Trophoblast cell (in vitro differentiated cells and primary cell): ENCODE measurements at regions not wholly inside any gene's neighbourhood (a gene's known extent, or its start where the extent isn't known, plus 50 kb on each side); places are given as distances from the start of the nearest gene placed in this dataset.

ENCODE experiments used
- DNase-seq, 2 donors: peaks; one replicate each; pipeline ENCODE4 v3.0.0-alpha.2; 2016
- H2AFZ ChIP-seq: 2 replicates; pipeline ENCODE4 v1.6.1; 2013; ENCODE audit warnings: low read length, moderate library complexity, mild to moderate bottlenecking; ENCODE audit not compliant: insufficient read depth, poor library complexity
- H2AK5ac ChIP-seq: 2 replicates; pipeline ENCODE4 v1.6.1; 2013; ENCODE audit warnings: mild to moderate bottlenecking, low read length
- H2BK120ac ChIP-seq: 2 replicates; pipeline ENCODE4 v1.6.1; 2013; ENCODE audit warnings: low read length, mild to moderate bottlenecking, moderate library complexity; ENCODE audit not compliant: insufficient read depth, poor library complexity
- H2BK12ac ChIP-seq: 2 replicates; pipeline ENCODE4 v1.6.1; 2013; ENCODE audit warnings: mild to moderate bottlenecking, low read length, moderate library complexity
- H2BK5ac ChIP-seq: 2 replicates; pipeline ENCODE4 v1.6.1; 2013; ENCODE audit warnings: low read length, low read depth, moderate library complexity, mild to moderate bottlenecking; ENCODE audit not compliant: poor library complexity
- H3K14ac ChIP-seq: 2 replicates; pipeline ENCODE4 v1.6.1; 2013; ENCODE audit warnings: mild to moderate bottlenecking, low read length
- H3K18ac ChIP-seq: 2 replicates; pipeline ENCODE4 v1.6.1; 2013; ENCODE audit warnings: mild to moderate bottlenecking, low read length
- H3K23ac ChIP-seq: 2 replicates; pipeline ENCODE4 v1.6.1; 2013; ENCODE audit warnings: low read length
- H3K27ac ChIP-seq: 2 replicates; pipeline ENCODE4 v1.5.1; 2013; ENCODE audit warnings: low read depth, mild to moderate bottlenecking, inconsistent platforms, low read length, moderate library complexity
- H3K27me3 ChIP-seq: 2 replicates; pipeline ENCODE4 v1.6.1; 2013; ENCODE audit warnings: inconsistent platforms, mild to moderate bottlenecking, low read length, moderate library complexity; ENCODE audit not compliant: insufficient read depth
- H3K36me3 ChIP-seq, 2 experiments: 1 replicate in 1 of 2; 2 replicates in 1 of 2; pipeline ENCODE4 v1.6.1; 2013; ENCODE audit warnings: low read length in 2 of 2, mild to moderate bottlenecking in 2 of 2, moderate library complexity in 1 of 2; ENCODE audit not compliant: insufficient read depth in 2 of 2, control insufficient read depth in 1 of 2
- H3K4ac ChIP-seq: 2 replicates; pipeline ENCODE4 v1.6.1; 2013; ENCODE audit warnings: low read depth, mild to moderate bottlenecking, low read length, moderate library complexity
- H3K4me1 ChIP-seq, 2 experiments: 1 replicate in 1 of 2; 2 replicates in 1 of 2; pipeline ENCODE4 v1.6.1; 2013; ENCODE audit warnings: low read length in 2 of 2, mild to moderate bottlenecking in 2 of 2, moderate library complexity in 1 of 2; ENCODE audit not compliant: insufficient read depth in 2 of 2, control insufficient read depth in 1 of 2
- H3K4me2 ChIP-seq: 2 replicates; pipeline ENCODE4 v1.6.1; 2013; ENCODE audit warnings: inconsistent platforms, mild to moderate bottlenecking, low read length, moderate library complexity
- H3K4me3 ChIP-seq: 2 replicates; pipeline ENCODE4 v1.5.1; 2013; ENCODE audit warnings: mild to moderate bottlenecking, low read depth, low read length, inconsistent platforms
- H3K79me1 ChIP-seq: one replicate; pipeline ENCODE4 v1.6.1; 2013; ENCODE audit warnings: low read length
- H3K79me2 ChIP-seq: 2 replicates; pipeline ENCODE4 v1.6.1; 2013; ENCODE audit warnings: low read length, mild to moderate bottlenecking; ENCODE audit not compliant: control insufficient read depth, insufficient read depth, poor library complexity
- H3K9ac ChIP-seq: 2 replicates; pipeline ENCODE4 v1.6.1; 2013; ENCODE audit warnings: mild to moderate bottlenecking, low read length
- H3K9me3 ChIP-seq: 2 replicates; pipeline ENCODE4 v1.6.1; 2013; ENCODE audit warnings: low read depth, mild to moderate bottlenecking, control low read depth, inconsistent platforms, low read length; ENCODE audit not compliant: insufficient read depth
- H4K12ac ChIP-seq: 2 replicates; pipeline ENCODE4 v1.6.1; 2013; ENCODE audit warnings: low read depth, mild to moderate bottlenecking, low read length, moderate library complexity
- H4K8ac ChIP-seq: 2 replicates; pipeline ENCODE4 v1.6.1; 2013; ENCODE audit warnings: low read depth, mild to moderate bottlenecking, low read length, moderate library complexity
- H4K91ac ChIP-seq: one replicate; pipeline ENCODE4 v1.6.1; 2013; ENCODE audit warnings: low read depth, mild to moderate bottlenecking, low read length, moderate library complexity
- WGBS: extraction: QIAGEN DNeasy Blood & Tissue Kit; methylation state at CpG from one replicate; pipeline ENCODE4 v1.1.7; 2013; ENCODE audit warnings: missing lambda C conversion rate; ENCODE audit not compliant: insufficient read length, insufficient coverage; ENCODE audit errors: extremely low coverage; 5-methylcytosine and 5-hydroxymethylcytosine counted together

GRCh38 chr4:98793658-98794057, 135.2 kb upstream of the TSPAN5 start:
- H2AFZ ChIP-seq = no peak overlapping the region
- no peak overlapping the region for H3K14ac ChIP-seq
- H3K23ac ChIP-seq = no peak overlapping the region
- H3K27ac ChIP-seq = no peak overlapping the region
- no peak overlapping the region for H4K91ac ChIP-seq
- H3K27me3 ChIP-seq = no peaks in the 10 kb centered on the region
- H3K18ac ChIP-seq = no peak overlapping the region
- no peak for DNase-seq
- no peaks in the 10 kb centered on the region for H3K9me3 ChIP-seq
- no peaks in the 10 kb centered on the region for H3K36me3 ChIP-seq
- no CpG with 5 or more reads among the region's 3 CpGs for WGBS
- no peak overlapping the region for H4K8ac ChIP-seq
- no peaks in the 10 kb centered on the region for H3K79me2 ChIP-seq
- peaks cover 0 to 3% of the 10 kb centered on the region in 2 experiments for H3K4me1 ChIP-seq
- no peak overlapping the region for H3K4ac ChIP-seq
- no peak overlapping the region for H2BK120ac ChIP-seq
- H3K4me3 ChIP-seq = no peak overlapping the region
- no peak overlapping the region for H2AK5ac ChIP-seq
- H3K9ac ChIP-seq = peak overlapping the region; percentile 37
- no peak overlapping the region for H3K4me2 ChIP-seq
- no peak overlapping the region for H2BK5ac ChIP-seq
- no peaks in the 10 kb centered on the region for H3K79me1 ChIP-seq
- no peak overlapping the region for H4K12ac ChIP-seq
- no peak overlapping the region for H2BK12ac ChIP-seq

DNA sequence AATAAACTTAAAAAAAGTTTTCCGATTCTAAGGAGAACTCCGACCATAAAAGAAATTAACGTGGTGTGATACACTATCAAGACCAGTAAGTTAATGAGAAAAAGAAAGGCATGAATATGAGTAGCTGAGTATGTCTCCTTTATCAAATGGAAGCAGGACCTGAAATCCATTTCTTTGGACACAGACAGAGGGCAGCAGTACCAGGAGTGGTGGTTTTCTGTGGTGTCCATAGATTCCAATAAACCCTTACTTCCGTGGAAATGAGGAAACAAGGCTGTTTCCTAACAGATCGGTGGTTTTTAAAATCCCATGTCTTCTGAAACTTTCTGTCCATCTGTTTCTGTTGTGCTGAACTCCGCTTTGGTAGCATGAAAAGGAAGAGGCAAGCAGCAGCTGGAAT, 128.5 kb upstream of the TSPAN5 start:
- H3K18ac ChIP-seq = no peak overlapping the region
- H3K23ac ChIP-seq = no peak overlapping the region
- H3K27me3 ChIP-seq = no peaks in the 10 kb centered on the region
- no peak overlapping the region for H2BK12ac ChIP-seq
- no peaks in the 10 kb centered on the region for H3K4me1 ChIP-seq
- no peak overlapping the region for H4K12ac ChIP-seq
- H4K8ac ChIP-seq = no peak overlapping the region
- H3K36me3 ChIP-seq = no peaks in the 10 kb centered on the region
- H3K14ac ChIP-seq = no peak overlapping the region
- no peak overlapping the region for H2BK120ac ChIP-seq
- H3K79me1 ChIP-seq = no peaks in the 10 kb centered on the region
- no peak overlapping the region for H3K4ac ChIP-seq
- DNase-seq = no peak
- H2AK5ac ChIP-seq = no peak overlapping the region
- no peak overlapping the region for H3K4me3 ChIP-seq
- H2BK5ac ChIP-seq = no peak overlapping the region
- no peak overlapping the region for H3K27ac ChIP-seq
- H3K79me2 ChIP-seq = no peaks in the 10 kb centered on the region
- no peaks in the 10 kb centered on the region for H3K9me3 ChIP-seq
- no peak overlapping the region for H4K91ac ChIP-seq
- H2AFZ ChIP-seq = no peak overlapping the region
- WGBS = no CpG with 5 or more reads among the region's 6 CpGs
- no peak overlapping the region for H3K4me2 ChIP-seq
- H3K9ac ChIP-seq = no peak overlapping the region

- H2AK5ac ChIP-seq = no peak overlapping the region
- no peak overlapping the region for H2AFZ ChIP-seq
- H4K91ac ChIP-seq = no peak overlapping the region
- H2BK5ac ChIP-seq = no peak overlapping the region
- H3K27me3 ChIP-seq = no peaks in the 10 kb centered on the region
- no peak overlapping the region for H3K4me3 ChIP-seq
- H4K12ac ChIP-seq = no peak overlapping the region
- peaks cover 0 to 4% of the 10 kb centered on the region in 2 experiments for H3K4me1 ChIP-seq
- WGBS = no CpG with 5 or more reads among the region's 4 CpGs
- H3K4ac ChIP-seq = no peak overlapping the region
- H2BK120ac ChIP-seq = no peak overlapping the region
- H2BK12ac ChIP-seq = no peak overlapping the region
- no peak overlapping the region for H3K4me2 ChIP-seq
- no peak overlapping the region for H3K23ac ChIP-seq
- no peaks in the 10 kb centered on the region for H3K79me2 ChIP-seq
- no peak overlapping the region for H3K14ac ChIP-seq
- no peak overlapping the region for H3K18ac ChIP-seq
- peaks cover 4% of the 10 kb centered on the region for H3K79me1 ChIP-seq
- no peak overlapping the region for H3K9ac ChIP-seq
- no peaks in the 10 kb centered on the region for H3K36me3 ChIP-seq
- DNase-seq = no peak
- no peak overlapping the region for H4K8ac ChIP-seq
- H3K27ac ChIP-seq = no peak overlapping the region
- H3K9me3 ChIP-seq = no peaks in the 10 kb centered on the region
Measured at GRCh38 chr4:98784947-98785706, 126.7 kb upstream of the TSPAN5 start.

DNA sequence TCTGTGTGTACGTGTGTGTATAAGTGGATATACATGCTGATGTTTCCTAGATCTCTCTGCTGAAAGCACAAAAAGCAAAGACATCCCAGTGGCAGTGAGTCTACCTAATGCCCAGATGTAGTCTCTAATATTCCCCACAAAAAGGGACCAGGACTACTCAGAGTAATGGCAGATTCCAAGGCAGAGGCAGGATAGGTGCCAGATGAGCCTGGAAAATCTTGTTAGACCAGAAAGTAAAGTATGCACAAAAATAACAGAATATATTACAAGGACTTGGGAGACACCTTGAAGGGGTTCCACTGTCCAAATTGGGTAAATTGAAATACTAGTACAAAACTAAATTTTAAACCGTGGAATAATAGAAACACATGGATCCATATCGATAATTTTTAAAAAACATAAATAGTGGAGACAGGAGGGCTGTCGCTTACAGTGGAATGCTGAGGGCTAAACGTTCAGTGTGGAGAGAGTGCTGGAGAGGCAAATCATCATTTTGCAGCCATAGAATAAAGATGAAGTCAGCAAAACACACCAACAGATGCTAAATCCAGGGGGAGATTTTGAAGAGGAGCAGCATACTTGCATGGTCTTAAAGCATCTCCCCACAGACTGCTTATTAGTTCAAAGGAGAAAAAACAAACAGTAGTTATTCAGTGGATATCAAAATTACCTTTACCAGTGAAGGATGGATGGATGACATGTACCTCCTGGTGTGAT, 123.4 kb upstream of the TSPAN5 start:
- no peaks in the 10 kb centered on the region for H3K27me3 ChIP-seq
- H3K4me1 ChIP-seq = peaks cover 8 to 14% of the 10 kb centered on the region in 2 experiments
- no peak overlapping the region for H2BK12ac ChIP-seq
- no peak overlapping the region for H2AFZ ChIP-seq
- H2AK5ac ChIP-seq = no peak overlapping the region
- H3K4me2 ChIP-seq = no peak overlapping the region
- no peak overlapping the region for H3K14ac ChIP-seq
- H4K8ac ChIP-seq = no peak overlapping the region
- no peak overlapping the region for H3K9ac ChIP-seq
- no peak overlapping the region for H4K91ac ChIP-seq
- H3K4me3 ChIP-seq = no peak overlapping the region
- peak in 1 of 2 donors; percentile 62 for DNase-seq
- no peak overlapping the region for H4K12ac ChIP-seq
- H3K36me3 ChIP-seq = no peaks in the 10 kb centered on the region
- no peak overlapping the region for H3K4ac ChIP-seq
- no peak overlapping the region for H2BK5ac ChIP-seq
- no peak overlapping the region for H2BK120ac ChIP-seq
- peaks cover 11% of the 10 kb centered on the region for H3K79me1 ChIP-seq
- no peak overlapping the region for H3K23ac ChIP-seq
- no peaks in the 10 kb centered on the region for H3K79me2 ChIP-seq
- no peak overlapping the region for H3K27ac ChIP-seq
- no CpG with 5 or more reads among the region's 5 CpGs for WGBS
- no peaks in the 10 kb centered on the region for H3K9me3 ChIP-seq
- H3K18ac ChIP-seq = no peak overlapping the region
